SKM-1 treated with dmso at 0.1 percent for 144 hours (cell line): ENCODE measurements at regions not wholly inside any gene's neighbourhood (a gene's known extent, or its start where the extent isn't known, plus 50 kb on each side); places are given as distances from the start of the nearest gene placed in this dataset.
"Not testable (repeated sequence)": the region's sequence is repeated elsewhere in the genome, so short reads cannot be mapped to it uniquely, and the experiment has no call there.

Experiments used
- DNase-seq: peaks from one replicate; lab custom pipeline; 2025; ENCODE audit not compliant: unreplicated experiment; lab: John Stamatoyannopoulos, UW

GRCh38 chr5:143541943-143542797 is 138.7 kb upstream of the NR3C1 start:
- no peak for DNase-seq

- DNase-seq, result no peak
Observed at GRCh38 chr5:143539742-143540141, 136.3 kb upstream of the NR3C1 start.

GRCh38 chr5:143537056-143537455 is 133.6 kb upstream of the NR3C1 start:
- no peak for DNase-seq

- no peak for DNase-seq
Observed at GRCh38 chr5:143536364-143536763, 132.9 kb upstream of the NR3C1 start.

GRCh38 chr5:143534761-143535154 is 131.3 kb upstream of the NR3C1 start:
- no peak for DNase-seq

GRCh38 chr5:143533978-143534760 is 130.7 kb upstream of the NR3C1 start:
- DNase-seq, result no peak

GRCh38 chr5:143533475-143533874 is 130.0 kb upstream of the NR3C1 start:
- no peak for DNase-seq

- no peak for DNase-seq
Observed at GRCh38 chr5:143527808-143528207, 124.3 kb upstream of the NR3C1 start.

GRCh38 chr5:143525176-143525575 is 121.7 kb upstream of the NR3C1 start:
- no peak for DNase-seq

GRCh38 chr5:143524338-143524945 is 121.0 kb upstream of the NR3C1 start:
- DNase-seq, result no peak

- DNase-seq, result no peak
Observed at GRCh38 chr5:143521846-143522400, 118.4 kb upstream of the NR3C1 start.

GRCh38 chr5:143521141-143521540 is 117.7 kb upstream of the NR3C1 start:
- DNase-seq, result no peak

GRCh38 chr5:143519215-143519614 is 115.7 kb upstream of the NR3C1 start:
- DNase-seq, result not testable (repeated sequence)

- DNase-seq, result not testable (repeated sequence)
Observed at GRCh38 chr5:143517824-143518223, 114.3 kb upstream of the NR3C1 start.

GRCh38 chr5:143516249-143516648 is 112.8 kb upstream of the NR3C1 start:
- DNase-seq, result no peak

GRCh38 chr5:143515829-143516228 is 112.3 kb upstream of the NR3C1 start:
- no peak for DNase-seq

- no peak for DNase-seq
Observed at GRCh38 chr5:143514616-143515335, 111.3 kb upstream of the NR3C1 start.

GRCh38 chr5:143513720-143514119 is 110.2 kb upstream of the NR3C1 start:
- no peak for DNase-seq

- no peak for DNase-seq
Observed at GRCh38 chr5:143511736-143512135, 108.2 kb upstream of the NR3C1 start.

GRCh38 chr5:143509758-143510221 is 106.3 kb upstream of the NR3C1 start:
- no peak for DNase-seq
